8988T (cell line): ENCODE measurements at regions not wholly inside any gene's neighbourhood (a gene's known extent, or its start where the extent isn't known, plus 50 kb on each side); places are given as distances from the start of the nearest gene placed in this dataset.

ENCODE experiments used
- DNase-seq: peaks from one replicate; pipeline ENCODE4 v3.0.0; 2011

DNA sequence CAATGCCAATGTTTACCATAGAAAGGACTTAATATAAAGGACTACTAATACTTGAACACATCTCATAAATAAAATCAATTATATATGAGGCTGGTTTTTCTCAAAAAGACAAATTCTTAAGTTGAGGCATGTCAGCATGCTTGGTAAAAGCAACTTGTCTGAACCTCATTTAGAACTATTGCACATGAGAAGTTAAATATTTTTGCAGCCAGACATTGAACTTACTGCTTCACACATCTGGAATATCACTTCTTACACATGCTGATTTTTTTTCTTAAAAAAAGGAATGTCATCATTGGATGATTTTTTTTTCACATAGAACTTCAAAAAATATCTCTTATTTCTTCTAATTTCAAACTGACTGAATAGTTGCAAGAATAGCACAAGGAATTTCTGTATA is 609.0 kb downstream of the EPHA4 start:
- no peak for DNase-seq

DNA sequence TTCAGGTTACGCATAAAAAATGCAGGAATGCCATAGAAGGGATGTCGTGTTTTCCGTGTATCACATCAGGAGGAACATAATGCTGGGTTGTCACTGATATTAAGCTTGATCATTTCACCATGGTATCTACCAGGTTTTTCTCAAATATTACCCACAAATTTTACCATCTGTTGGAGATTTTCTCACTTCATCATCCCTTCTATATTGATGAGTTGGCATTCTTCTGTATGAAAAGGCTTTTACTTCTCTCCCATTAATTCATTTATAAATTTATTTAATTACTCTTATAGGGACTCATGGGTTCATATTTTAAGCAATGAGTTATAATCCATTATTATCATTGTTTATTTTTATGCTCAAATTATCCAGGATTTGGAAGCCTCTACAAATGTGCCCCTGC is 608.2 kb downstream of the EPHA4 start:
- no peak for DNase-seq

DNA sequence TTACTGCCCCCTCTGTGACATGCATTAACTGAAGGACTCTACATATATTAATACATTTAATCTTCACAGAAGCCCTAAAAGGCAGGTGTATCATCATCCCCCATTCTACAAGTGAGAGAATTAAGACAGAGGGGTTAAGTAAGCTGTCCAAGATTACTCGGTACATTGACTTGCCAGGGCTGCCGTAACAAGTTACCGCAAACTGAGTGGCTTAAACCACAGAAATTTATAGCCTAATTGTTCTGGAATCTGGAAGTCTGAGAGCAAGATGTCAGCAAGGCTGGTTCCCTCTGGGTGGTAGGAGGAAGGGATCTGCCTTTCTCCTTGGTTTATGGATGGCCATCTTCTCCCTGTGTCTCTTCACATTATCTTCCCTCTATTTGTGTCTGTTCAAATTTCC is 605.5 kb downstream of the EPHA4 start:
- no peak for DNase-seq

- DNase-seq: no peak
These were observed 602.8 kb downstream of the EPHA4 start for GRCh38 chr2:220969348-220969747.

GRCh38 chr2:220980966-220981675 is 591.0 kb downstream of the EPHA4 start:
- DNase-seq: no peak

- no peak for DNase-seq
These were observed 590.2 kb downstream of the EPHA4 start for GRCh38 chr2:220981926-220982325.

GRCh38 chr2:220985561-220985960 is 586.5 kb downstream of the EPHA4 start:
- DNase-seq: no peak

- DNase-seq: no peak
These were observed 584.3 kb downstream of the EPHA4 start for GRCh38 chr2:220987839-220988238.

DNA sequence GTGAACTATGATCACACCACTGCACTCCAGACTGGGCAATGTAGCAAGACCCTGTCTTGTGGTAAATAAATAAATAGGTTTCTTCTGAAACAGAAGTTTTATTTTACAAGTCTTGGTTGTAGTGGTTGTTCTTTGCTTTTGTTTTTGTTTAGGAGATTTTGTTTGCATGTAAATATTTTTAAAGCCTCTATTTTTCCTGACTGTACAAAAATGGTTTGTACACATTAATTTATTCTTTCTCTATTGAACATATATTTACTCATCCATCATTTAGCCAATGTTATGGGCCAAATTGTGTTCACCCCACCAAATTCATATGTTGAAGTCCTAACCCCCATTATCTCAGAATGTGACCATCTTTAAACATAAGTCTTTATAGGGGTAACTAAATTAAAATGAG is 580.1 kb downstream of the EPHA4 start:
- no peak for DNase-seq

- no peak for DNase-seq
These were observed 577.3 kb downstream of the EPHA4 start for GRCh38 chr2:220994846-220995245.

GRCh38 chr2:220995581-220995980 is 576.5 kb downstream of the EPHA4 start:
- DNase-seq: no peak

DNA sequence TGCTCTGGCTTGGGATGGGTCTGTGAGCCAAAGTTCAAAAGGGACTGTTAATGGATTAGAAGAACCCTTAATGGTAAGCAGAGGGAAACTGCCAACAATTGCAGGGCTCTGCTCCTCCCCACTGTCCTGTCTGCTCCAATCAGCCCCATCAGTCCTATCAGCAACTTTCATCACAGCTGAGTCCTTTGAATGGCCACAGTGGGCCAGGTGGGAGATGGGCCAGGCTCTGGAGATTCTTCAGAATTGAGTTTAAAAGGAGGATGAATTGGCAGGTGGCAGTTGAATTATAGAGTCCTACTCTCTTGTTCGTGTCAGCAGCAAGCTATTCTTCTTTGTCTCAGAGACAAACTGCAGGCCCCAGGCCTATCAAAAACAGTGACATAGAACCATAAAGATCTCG is 573.9 kb downstream of the EPHA4 start:
- DNase-seq: no peak

GRCh38 chr2:220999356-220999755 is 572.7 kb downstream of the EPHA4 start:
- DNase-seq: no peak

DNA sequence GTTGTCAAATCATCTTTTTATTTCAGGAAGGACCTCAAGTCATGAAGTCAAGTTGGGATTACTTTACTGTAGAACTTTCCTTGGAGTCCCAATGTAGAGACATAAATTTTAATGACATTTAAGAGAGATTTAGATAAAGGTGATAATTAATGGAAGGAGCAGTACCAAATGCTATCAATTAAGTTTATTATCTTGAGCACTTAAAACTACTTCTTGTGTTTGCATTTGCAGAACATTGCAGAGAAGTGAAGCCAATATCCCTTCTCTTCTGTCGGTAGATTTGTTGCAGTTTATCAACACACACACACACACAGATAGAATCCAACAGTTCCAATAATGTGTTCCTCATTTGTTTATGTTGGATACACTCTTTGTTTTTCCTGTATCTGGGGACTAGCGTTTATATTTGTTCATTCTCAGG is 570.7 kb downstream of the EPHA4 start:
- DNase-seq: no peak

GRCh38 chr2:221002101-221002685 is 569.9 kb downstream of the EPHA4 start:
- no peak for DNase-seq

DNA sequence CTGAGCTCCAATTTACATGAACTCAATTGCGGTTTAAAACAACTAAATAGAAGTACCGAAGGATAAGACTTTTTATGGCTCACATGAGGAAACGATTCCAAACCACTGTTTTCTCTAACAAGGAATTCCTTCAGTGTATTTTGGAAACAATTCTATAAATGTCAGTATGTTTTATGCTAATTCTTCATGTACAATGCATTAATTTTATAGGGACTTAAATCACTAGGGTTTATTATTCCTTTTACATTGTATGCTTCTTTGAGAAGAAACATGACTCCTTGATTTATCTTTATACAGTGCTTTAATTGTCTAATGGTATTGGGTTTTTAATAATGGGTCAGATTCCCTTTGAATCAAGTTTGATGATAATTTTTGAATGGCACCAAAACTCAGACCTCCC is 566.8 kb downstream of the EPHA4 start:
- DNase-seq: no peak

DNA sequence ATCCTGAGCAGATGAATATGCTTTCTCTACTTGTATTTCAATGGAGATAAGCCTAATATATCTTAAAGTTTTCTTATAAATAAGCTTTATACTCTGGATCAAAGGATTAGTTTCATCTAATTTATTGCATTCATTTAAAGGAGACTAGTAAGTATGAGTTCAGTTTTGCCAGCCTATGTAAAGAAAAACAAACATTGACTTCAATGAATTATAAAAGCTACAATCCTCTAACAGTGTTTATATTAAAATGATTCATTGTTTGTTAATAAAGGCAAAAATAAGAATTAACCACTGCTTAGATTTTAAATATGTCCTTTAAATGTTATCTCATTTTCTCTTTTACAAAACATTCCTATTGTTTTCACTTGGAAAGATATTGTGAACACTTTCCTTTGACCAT is 566.0 kb downstream of the EPHA4 start:
- no peak for DNase-seq

GRCh38 chr2:221016551-221016950 is 555.6 kb downstream of the EPHA4 start:
- DNase-seq: no peak

- DNase-seq: no peak
These were observed 553.8 kb downstream of the EPHA4 start for GRCh38 chr2:221018262-221018661.

DNA sequence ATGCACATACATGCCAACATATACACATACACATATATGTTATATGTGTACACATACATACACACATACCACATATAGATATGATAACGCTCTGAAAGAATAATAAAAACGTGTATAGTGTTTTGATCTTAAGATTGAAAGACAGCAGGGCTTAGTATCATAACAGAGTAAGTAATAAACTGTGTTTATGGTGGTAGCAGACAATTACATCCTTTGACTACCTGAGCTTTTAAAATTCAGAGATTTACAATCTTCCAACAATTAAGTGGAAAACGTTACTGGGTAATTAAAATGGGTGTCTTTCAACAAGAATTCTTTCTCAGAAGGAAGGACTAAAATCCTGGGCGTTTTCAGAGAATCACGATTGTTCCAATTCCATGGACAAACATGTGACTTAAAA is 552.4 kb downstream of the EPHA4 start:
- DNase-seq: no peak

- DNase-seq: no peak
These were observed 549.5 kb downstream of the EPHA4 start for GRCh38 chr2:221022554-221022953.

GRCh38 chr2:221025398-221025797 is 546.7 kb downstream of the EPHA4 start:
- no peak for DNase-seq

DNA sequence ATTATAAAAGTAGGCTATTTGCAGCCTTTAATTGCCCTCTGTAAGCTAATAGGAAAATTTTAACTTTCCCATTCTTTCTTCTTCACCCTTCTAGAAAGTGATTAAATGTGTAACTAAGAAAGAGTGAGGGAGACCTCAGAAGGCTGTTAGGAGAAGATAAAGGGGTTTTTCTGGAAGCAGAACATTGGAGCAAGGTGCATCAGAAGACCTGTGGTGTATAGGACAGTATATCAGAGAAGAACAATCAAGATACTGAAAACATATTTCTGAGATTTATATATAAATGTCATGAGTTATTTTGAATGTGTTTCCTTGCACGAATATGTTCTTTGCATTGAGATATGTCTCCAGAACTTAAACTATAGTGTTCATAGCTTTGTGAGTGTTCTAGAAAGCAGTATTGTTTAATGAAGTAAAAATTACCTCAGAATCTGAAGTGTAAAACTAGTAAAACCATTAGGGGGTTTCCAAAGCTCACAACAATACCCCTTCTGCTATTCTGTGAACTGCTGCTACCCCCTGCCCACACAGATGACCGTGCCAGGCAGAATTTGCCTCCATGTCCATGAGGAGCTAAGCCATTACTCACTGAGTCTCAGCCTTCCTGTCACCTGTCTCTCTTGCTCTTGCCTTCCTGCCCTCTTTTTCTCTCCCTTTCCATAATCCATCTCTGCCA is 537.9 kb downstream of the EPHA4 start:
- DNase-seq: no peak

GRCh38 chr2:221034973-221035372 is 537.1 kb downstream of the EPHA4 start:
- DNase-seq: no peak

GRCh38 chr2:221042926-221043325 is 529.2 kb downstream of the EPHA4 start:
- DNase-seq: no peak
